K562 (cell line): ENCODE measurements at regions not wholly inside any gene's neighbourhood (a gene's known extent, or its start where the extent isn't known, plus 50 kb on each side); places are given as distances from the start of the nearest gene placed in this dataset.
A peak's percentile ranks its signal among the peaks of the same experiment; 100 is the strongest.

Experiments
- ATAC-seq: fragments of 200-7000 bp; cut with Tn5 transposase; 3 replicates; pipeline ENCODE4 v1.9.1; 2020; ENCODE audit warnings: moderate library complexity
- BruUV-seq: library from RNA; stranded (reverse); fragments of 400-500 nt; replicated peaks from 2 replicates; lab custom pipeline; 2021; lab: Mats Ljungman, UMichigan
- CTCF ChIA-PET: fragments of 300-600 bp; formaldehyde crosslinking; extraction: SDS; loops from one replicate; lab custom pipeline; 2021; ENCODE audit warnings: low intra/inter-chr PET ratio; lab: Yijun Ruan, JAX
- POLR2A ChIA-PET: fragments of 300-600, 350-650 bp; sonication (Branson Sonifier 250); formaldehyde crosslinking; extraction: SDS; loops from one replicate; lab custom pipeline; 2021; ENCODE audit warnings: antibody characterized with exemption, inconsistent platforms; lab: Yijun Ruan, JAX
- DNase-seq, 4 experiments: peaks; one replicate each; pipeline versions ENCODE4 v3.0.0 to v3.0.0-alpha.2; 2011 to 2018; ENCODE audit warnings: low spot score in 3 of 4, mixed read lengths in 3 of 4; ENCODE audit errors: extremely low read depth in 1 of 4
- FAIRE-seq: peaks from 2 replicates; lab custom pipeline; 2011; peaks lifted over from hg19 to GRCh38; lab: Jason Lieb, UNC
- H2AFZ ChIP-seq: 2 replicates; pipeline ENCODE4 v1.6.0; 2011; ENCODE audit warnings: low read depth, low read length, control low read depth, inconsistent platforms
- H3K27ac ChIP-seq: fragments of 200-600 bp; 3 replicates; pipeline ENCODE4 v1.8.0; 2011; ENCODE audit warnings: low read depth, mild to moderate bottlenecking, control low read depth, inconsistent platforms, low read length, moderate library complexity, mixed read lengths; ENCODE audit errors: extremely low read depth
- H3K27me3 ChIP-seq, 2 experiments: fragments of 300-600 bp in 1 of 2; 2 replicates in 1 of 2; 3 replicates in 1 of 2; pipeline versions ENCODE4 v1.6.0 to v1.8.0; 2011; ENCODE audit warnings: inconsistent platforms in 2 of 2, low read length in 2 of 2, mild to moderate bottlenecking in 1 of 2, mixed read lengths in 1 of 2, moderate library complexity in 1 of 2; ENCODE audit not compliant: control insufficient read depth in 2 of 2, insufficient read depth in 2 of 2
- H3K36me3 ChIP-seq: fragments of 300-600 bp; 3 replicates; pipeline ENCODE4 v1.8.0; 2011; ENCODE audit warnings: mild to moderate bottlenecking, low read length, inconsistent platforms; ENCODE audit not compliant: control insufficient read depth, insufficient read depth
- H3K4me1 ChIP-seq, 2 experiments: fragments of 200-600 bp in 1 of 2; replicated peaks in 1 of 2; 2 replicates in 1 of 2; 3 replicates in 1 of 2; pipeline versions ENCODE4 v1.5.1 to v1.8.0; 2011; ENCODE audit warnings: inconsistent platforms in 2 of 2, low read length in 2 of 2, mild to moderate bottlenecking in 1 of 2, mixed read lengths in 1 of 2, moderate library complexity in 1 of 2; ENCODE audit not compliant: control insufficient read depth in 2 of 2, insufficient read depth in 2 of 2
- H3K4me2 ChIP-seq: 2 replicates; pipeline ENCODE4 v1.6.1; 2011; ENCODE audit warnings: low read length, control low read depth, inconsistent platforms, mixed read lengths; ENCODE audit not compliant: insufficient read depth
- H3K4me3 ChIP-seq: fragments of 200-600 bp; sonication (generic), shearing (Covaris generic); 2 replicates; pipeline ENCODE4 v1.5.1; 2016; ENCODE audit warnings: control low read depth, inconsistent platforms
- H3K79me2 ChIP-seq: fragments of 200-600 bp; 3 replicates; pipeline ENCODE4 v1.8.0; 2011; ENCODE audit warnings: low read length, inconsistent platforms; ENCODE audit not compliant: control insufficient read depth, insufficient read depth
- H3K9ac ChIP-seq, 2 experiments: 2 replicates each; pipeline versions ENCODE4 v1.6.0 to v1.6.1; 2011; ENCODE audit warnings: low read depth in 2 of 2, low read length in 2 of 2, control low read depth in 1 of 2, inconsistent platforms in 1 of 2, mild to moderate bottlenecking in 1 of 2, mixed read lengths in 1 of 2; ENCODE audit not compliant: insufficient read depth in 1 of 2
- H3K9me1 ChIP-seq: one replicate; pipeline ENCODE4 v1.6.0; 2011; ENCODE audit warnings: inconsistent platforms, mild to moderate bottlenecking, low read length, moderate library complexity; ENCODE audit not compliant: control insufficient read depth, insufficient read depth
- H3K9me3 ChIP-seq: replicated peaks from 2 replicates; pipeline ENCODE4 v1.5.1; 2011; ENCODE audit warnings: low read depth, low read length, inconsistent platforms; ENCODE audit not compliant: control insufficient read depth, insufficient read depth
- H4K20me1 ChIP-seq: replicated peaks from 2 replicates; pipeline ENCODE4 v1.6.1; 2011; ENCODE audit warnings: low read length, inconsistent platforms, mixed read lengths; ENCODE audit not compliant: control insufficient read depth, insufficient read depth
- EP300 ChIP-seq: IDR thresholded peaks from 2 replicates; pipeline ENCODE4 v1.6.1; 2012; ENCODE audit warnings: low read length, improper control_type of control experiment
- JUND ChIP-seq, 2 experiments: IDR thresholded peaks; 2 replicates in 1 of 2; 3 replicates in 1 of 2; pipeline ENCODE4 v1.6.1; 2011; ENCODE audit warnings: borderline replicate concordance in 2 of 2, low read depth in 2 of 2, low read length in 2 of 2, improper control_type of control experiment in 1 of 2, missing biosample characterization in 1 of 2, missing genetic modification characterization in 1 of 2, missing genetic modification reagents in 1 of 2
- LCOR ChIP-seq: sonication (generic); formaldehyde crosslinking; IDR thresholded peaks from 2 replicates; pipeline ENCODE4 v1.8.0; 2022; ENCODE audit warnings: mild to moderate bottlenecking, missing genetic modification reagents
- MAFG ChIP-seq: fragments of 450-650 bp; conservative IDR thresholded peaks from 2 replicates; pipeline ENCODE4 v1.6.1; 2016; ENCODE audit warnings: missing genetic modification characterization, missing compliant biosample characterization
- MEF2D ChIP-seq: conservative IDR thresholded peaks from 2 replicates; pipeline ENCODE4 v1.6.1; 2016; ENCODE audit warnings: low read depth, missing genetic modification characterization, missing compliant biosample characterization
- MEIS2 ChIP-seq: fragments of 450-650 bp; IDR thresholded peaks from 2 replicates; pipeline ENCODE4 v1.6.1; 2014; ENCODE audit warnings: mild to moderate bottlenecking; ENCODE audit not compliant: partially characterized antibody
- NFE2L1 ChIP-seq: fragments of 450-650 bp; IDR thresholded peaks from 2 replicates; pipeline ENCODE4 v1.6.1; 2016; ENCODE audit warnings: missing genetic modification characterization, low read depth, mild to moderate bottlenecking, missing compliant biosample characterization, moderate library complexity, borderline replicate concordance
- NFYB ChIP-seq: IDR thresholded peaks from 2 replicates; pipeline ENCODE4 v1.6.1; 2011; ENCODE audit warnings: mild to moderate bottlenecking, moderate library complexity; ENCODE audit not compliant: insufficient read length; ENCODE audit errors: extremely low read depth
- SRF ChIP-seq, 2 experiments: fragments of 250-450, 450-650 bp in 1 of 2; sonication (Bioruptor Pico) in 1 of 2; sonication (generic) in 1 of 2; formaldehyde crosslinking; IDR thresholded peaks; 2 replicates each; pipeline versions ENCODE4 v1.5.0 to v1.5.1; 2020 to 2022; ENCODE audit warnings: mild to moderate bottlenecking in 1 of 2, missing genetic modification reagents in 1 of 2
- STAT5A ChIP-seq: IDR thresholded peaks from 2 replicates; pipeline ENCODE4 v1.6.1; 2012; ENCODE audit warnings: low read length, inconsistent platforms, borderline replicate concordance
- TAL1 ChIP-seq: fragments of 450-650 bp; IDR thresholded peaks from 2 replicates; pipeline ENCODE4 v1.6.1; 2016; ENCODE audit warnings: mild to moderate bottlenecking
- TSC22D4 ChIP-seq: fragments of 450-650 bp; IDR thresholded peaks from 2 replicates; pipeline ENCODE4 v1.6.1; 2016; ENCODE audit warnings: missing genetic modification characterization, missing biosample characterization, control low read depth
- ZNF316 ChIP-seq: fragments of 450-650 bp; IDR thresholded peaks from 2 replicates; pipeline ENCODE4 v1.6.1; 2016
- ZNF780A ChIP-seq: fragments of 250-450 bp; sonication (Bioruptor Pico); IDR thresholded peaks from 2 replicates; pipeline ENCODE4 v1.5.0; 2021; ENCODE audit warnings: mild to moderate bottlenecking
- WGBS: fragments of 100-300 bp; shearing (Covaris generic); methylation state at CpG from one replicate; pipeline ENCODE4 v1.1.6; 2016; ENCODE audit warnings: low coverage, mixed read lengths; ENCODE audit not compliant: insufficient coverage; ENCODE audit errors: missing lambda C conversion rate; 5-methylcytosine and 5-hydroxymethylcytosine counted together
- in situ Hi-C: fragments of 300-500 bp; cut with MboI; formaldehyde crosslinking; loops from 4 replicates; pipeline ENCODE4 v1.15.0; 2018; ENCODE audit warnings: inconsistent platforms, mixed read lengths
- intact Hi-C: fragments of 100-400 bp; cut with micrococcal nuclease; formaldehyde crosslinking; loops from 2 replicates; pipeline ENCODE4 v1.14.2; 2022
- TF ChIP-seq, protein P1 (sequence below): fragments of 450-650 bp; IDR thresholded peaks from 2 replicates; pipeline ENCODE4 v1.6.1; 2016
- TF ChIP-seq, protein P2 (sequence below), 2 experiments: IDR thresholded peaks in 1 of 2; conservative IDR thresholded peaks in 1 of 2; 2 replicates each; pipeline ENCODE4 v1.6.1; 2016; ENCODE audit warnings: low read depth in 2 of 2, mild to moderate bottlenecking in 1 of 2, missing compliant biosample characterization in 1 of 2, missing genetic modification characterization in 1 of 2, moderate library complexity in 1 of 2

DNA sequence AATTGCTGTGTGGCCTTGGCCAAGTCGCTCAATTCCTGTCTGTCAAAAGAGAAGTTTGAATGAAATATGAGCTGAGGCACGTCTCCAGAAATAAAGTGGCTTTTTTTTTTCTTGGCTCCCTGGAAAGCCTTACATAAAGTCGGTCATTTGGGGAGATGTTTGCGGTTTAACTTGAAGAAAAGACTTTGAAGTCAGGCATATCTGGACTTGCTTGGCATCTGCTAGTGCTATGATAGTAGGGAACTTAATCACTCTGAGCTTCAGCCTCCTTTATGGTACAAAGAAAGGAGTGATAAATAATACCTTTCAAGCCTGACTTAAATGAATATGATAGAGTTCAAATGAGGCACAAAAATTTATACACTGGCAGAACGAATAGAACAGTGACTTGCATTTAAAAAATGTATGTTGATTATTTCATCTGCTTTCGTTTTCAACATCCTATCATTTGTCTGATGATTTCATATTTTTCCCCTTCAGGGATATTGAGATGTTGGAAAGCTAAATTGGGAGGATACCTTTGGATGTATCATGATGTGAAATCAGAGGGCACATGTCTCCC is 60.2 kb downstream of the FASLG start:
- no peaks in the 10 kb centered on the region for H4K20me1 ChIP-seq
- no peaks in the 10 kb centered on the region for H3K9me1 ChIP-seq
- in situ Hi-C loops = no loop called here
- H3K27ac ChIP-seq = peak overlapping the region; percentile 1; the same call in 1 of the 3 replicates
- peak in 2 of 4 experiments; percentile 55 to 73 for DNase-seq
- H3K9ac ChIP-seq = no peak overlapping the region
- H3K9me3 ChIP-seq = no peaks in the 10 kb centered on the region
- peak overlapping the region; percentile 3; the same call in 1 of the 2 replicates for H2AFZ ChIP-seq
- H3K4me3 ChIP-seq = no peak overlapping the region
- no peaks in the 10 kb centered on the region for H3K36me3 ChIP-seq
- H3K79me2 ChIP-seq = no peaks in the 10 kb centered on the region
- ChIA-PET CTCF (interaction anchor here (0.7 to 2.9 kb wide), 7 partner anchors 109 to 717 kb away, joined by 3 to 17 read pairs (median 3); no protein-coding TSS in a partner anchor), POLR2A (interaction anchor here (0.6 to 1.2 kb wide), 3 partner anchors 11 to 215 kb away, joined by 3 to 5 read pairs (median 3); no protein-coding TSS in a partner anchor)
- intact Hi-C loops = loop anchor here (1.0 to 2.0 kb wide), 5 partner anchors 56 to 290 kb away; partner anchors contain the start of gene SUCO
- H3K4me2 ChIP-seq = 0 out of 2 replicates have a peak overlapping the region, but pooled peaks have one; percentile 22
- no peaks in the 10 kb centered on the region for H3K27me3 ChIP-seq
- ATAC-seq = peak; percentile 66
- H3K4me1 ChIP-seq = peaks cover 3 to 22% of the 10 kb centered on the region in 2 experiments; a peak in 4 of 5 replicates
- peak; percentile 79 for FAIRE-seq
- 3% methylated on average over 6 of the region's 6 CpGs for WGBS
- BruUV-seq = no TSS peak
- TF ChIP-seq ZNF316 (peak; percentile 43), MEIS2 (peak; percentile 92), MEF2D (tag) (0 out of 2 replicates have a peak, but pooled peaks have one; percentile 48), TSC22D4 (tag) (no peak), ZNF780A (no peak), MAFG (peak; percentile 71), NFE2L1 (tag) (peak; percentile 20; the same call in 1 of the 2 replicates), EP300 (peak; percentile 46; the same call in 1 of the 2 replicates), STAT5A (peak; percentile 50), TAL1 (peak; percentile 60), NFYB (no peak), LCOR (CRISPR knock-in tag) (peak; percentile 79; the same call in 1 of the 2 replicates), SRF (CRISPR knock-in tag; IDR thresholded peaks at IDR 0.05) (no peak), JUND (IDR thresholded peaks at IDR 0.05; ENCODE audit: borderline replicate concordance, low read depth, low read length) (no peak), JUND (tag; IDR thresholded peaks at IDR 0.05; ENCODE audit: borderline replicate concordance, low read depth, low read length) (0 out of 3 replicates have a peak, but pooled peaks have one; percentile 28)
- TF ChIP-seq, protein P1, sequence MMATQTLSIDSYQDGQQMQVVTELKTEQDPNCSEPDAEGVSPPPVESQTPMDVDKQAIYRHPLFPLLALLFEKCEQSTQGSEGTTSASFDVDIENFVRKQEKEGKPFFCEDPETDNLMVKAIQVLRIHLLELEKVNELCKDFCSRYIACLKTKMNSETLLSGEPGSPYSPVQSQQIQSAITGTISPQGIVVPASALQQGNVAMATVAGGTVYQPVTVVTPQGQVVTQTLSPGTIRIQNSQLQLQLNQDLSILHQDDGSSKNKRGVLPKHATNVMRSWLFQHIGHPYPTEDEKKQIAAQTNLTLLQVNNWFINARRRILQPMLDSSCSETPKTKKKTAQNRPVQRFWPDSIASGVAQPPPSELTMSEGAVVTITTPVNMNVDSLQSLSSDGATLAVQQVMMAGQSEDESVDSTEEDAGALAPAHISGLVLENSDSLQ = peak; percentile 86
- TF ChIP-seq, protein P2, sequence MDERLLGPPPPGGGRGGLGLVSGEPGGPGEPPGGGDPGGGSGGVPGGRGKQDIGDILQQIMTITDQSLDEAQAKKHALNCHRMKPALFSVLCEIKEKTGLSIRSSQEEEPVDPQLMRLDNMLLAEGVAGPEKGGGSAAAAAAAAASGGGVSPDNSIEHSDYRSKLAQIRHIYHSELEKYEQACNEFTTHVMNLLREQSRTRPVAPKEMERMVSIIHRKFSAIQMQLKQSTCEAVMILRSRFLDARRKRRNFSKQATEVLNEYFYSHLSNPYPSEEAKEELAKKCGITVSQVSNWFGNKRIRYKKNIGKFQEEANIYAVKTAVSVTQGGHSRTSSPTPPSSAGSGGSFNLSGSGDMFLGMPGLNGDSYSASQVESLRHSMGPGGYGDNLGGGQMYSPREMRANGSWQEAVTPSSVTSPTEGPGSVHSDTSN (CRISPR knock-in tag; IDR thresholded peaks at IDR 0.05; ENCODE audit: low read depth) = no peak
- TF ChIP-seq, protein P2 (tag; conservative IDR thresholded peaks at IDR 0.05; ENCODE audit: low read depth) = peak; percentile 90
